ENCODE measurements at regions not wholly inside any gene's neighbourhood (a gene's known extent, or its start where the extent isn't known, plus 50 kb on each side); places are given as distances from the start of the nearest gene placed in this dataset.

- peaks cover 2% of the 10 kb centered on the region for H3K27me3 ChIP-seq (ENCODE audit: control insufficient read depth, insufficient read depth, low read length)
- no peak for TF ChIP-seq CTCF (IDR thresholded peaks at IDR 0.05; ENCODE audit: insufficient read depth, low read length, severe bottlenecking)
- DNase-seq (ENCODE audit: low read depth) (no peak), FAIRE-seq (peak; percentile 28)
- no peak overlapping the region for H3K4me3 ChIP-seq (ENCODE audit: low read depth, low read length)
- H3K36me3 ChIP-seq (ENCODE audit: control insufficient read depth, insufficient read depth, low read length), result no peaks in the 10 kb centered on the region
Observed at GRCh38 chr4:108453366-108453765, 167.0 kb upstream of the RPL34 start.

DNA sequence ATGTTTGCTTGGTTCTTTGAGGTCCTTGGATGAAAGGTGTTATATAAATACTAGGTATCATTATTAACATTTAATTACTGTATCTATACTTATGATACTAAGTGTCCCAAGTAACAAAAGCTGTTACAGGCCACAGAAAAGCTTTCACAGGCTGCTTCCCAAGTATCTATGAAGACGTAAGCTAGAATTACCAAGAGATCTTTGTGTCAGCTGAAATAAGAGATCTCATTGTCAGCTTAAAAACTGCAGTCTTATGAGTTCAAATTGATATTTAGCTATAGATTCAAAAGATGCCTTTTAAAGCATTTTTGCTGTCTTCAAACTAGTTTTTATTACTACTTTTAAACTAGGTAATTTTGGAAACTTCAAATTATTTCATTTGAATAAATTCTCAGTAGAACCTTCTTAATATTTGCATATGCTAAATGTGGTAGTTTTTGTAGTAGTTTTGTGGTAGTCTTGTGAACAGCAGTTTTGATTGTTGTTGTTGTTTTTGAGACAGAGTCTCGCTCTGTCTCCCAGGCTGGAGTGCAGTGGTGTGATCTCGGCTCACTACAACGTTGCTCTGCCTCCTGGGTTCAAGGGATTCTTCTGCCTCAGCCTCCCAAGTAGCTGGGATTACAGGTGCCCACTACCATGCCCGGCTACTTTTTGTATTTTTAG is 170.0 kb upstream of the RPL34 start:
- no peak for TF ChIP-seq CTCF (IDR thresholded peaks at IDR 0.05; ENCODE audit: insufficient read depth, low read length, severe bottlenecking)

GRCh38 chr4:108449129-108449528 is 171.2 kb upstream of the RPL34 start:
- no peak for TF ChIP-seq CTCF (IDR thresholded peaks at IDR 0.05; ENCODE audit: insufficient read depth, low read length, severe bottlenecking)
- Histone ChIP-seq H3K36me3 (ENCODE audit: control insufficient read depth, insufficient read depth, low read length) (no peaks in the 10 kb centered on the region), H3K27me3 (ENCODE audit: control insufficient read depth, insufficient read depth, low read length) (no peaks in the 10 kb centered on the region), H3K4me3 (ENCODE audit: low read depth, low read length) (no peak overlapping the region)
- no peak for DNase-seq (ENCODE audit: low read depth)
- no peak for FAIRE-seq

More for the DNA sequence above, 170.0 kb upstream of the RPL34 start:
- DNase-seq (ENCODE audit: low read depth) (no peak), FAIRE-seq (no peak)
- H3K27me3 ChIP-seq (ENCODE audit: control insufficient read depth, insufficient read depth, low read length), result peaks cover 2% of the 10 kb centered on the region
- H3K4me3 ChIP-seq (ENCODE audit: low read depth, low read length), result no peak overlapping the region
- no peaks in the 10 kb centered on the region for H3K36me3 ChIP-seq (ENCODE audit: control insufficient read depth, insufficient read depth, low read length)

- no peak for TF ChIP-seq CTCF (IDR thresholded peaks at IDR 0.05; ENCODE audit: insufficient read depth, low read length, severe bottlenecking)
- Histone ChIP-seq H3K27me3 (ENCODE audit: control insufficient read depth, insufficient read depth, low read length) (peaks cover 3% of the 10 kb centered on the region), H3K4me3 (ENCODE audit: low read depth, low read length) (no peak overlapping the region), H3K36me3 (ENCODE audit: control insufficient read depth, insufficient read depth, low read length) (no peaks in the 10 kb centered on the region)
- DNase-seq (ENCODE audit: low read depth) (no peak), FAIRE-seq (no peak)
Observed at GRCh38 chr4:108446556-108446955, 173.8 kb upstream of the RPL34 start.

GRCh38 chr4:108445716-108446115 is 174.7 kb upstream of the RPL34 start:
- FAIRE-seq, result no peak

More at GRCh38 chr4:108445716-108446115, 174.7 kb upstream of the RPL34 start:
- H3K27me3 ChIP-seq (ENCODE audit: control insufficient read depth, insufficient read depth, low read length), result peaks cover 3% of the 10 kb centered on the region
- H3K4me3 ChIP-seq (ENCODE audit: low read depth, low read length), result no peak overlapping the region
- TF ChIP-seq CTCF (IDR thresholded peaks at IDR 0.05; ENCODE audit: insufficient read depth, low read length, severe bottlenecking), result no peak
- no peak for DNase-seq (ENCODE audit: low read depth)
- no peaks in the 10 kb centered on the region for H3K36me3 ChIP-seq (ENCODE audit: control insufficient read depth, insufficient read depth, low read length)
